ENCODE measurements at regions not wholly inside any gene's neighbourhood (a gene's known extent, or its start where the extent isn't known, plus 50 kb on each side); places are given as distances from the start of the nearest gene placed in this dataset.

DNA sequence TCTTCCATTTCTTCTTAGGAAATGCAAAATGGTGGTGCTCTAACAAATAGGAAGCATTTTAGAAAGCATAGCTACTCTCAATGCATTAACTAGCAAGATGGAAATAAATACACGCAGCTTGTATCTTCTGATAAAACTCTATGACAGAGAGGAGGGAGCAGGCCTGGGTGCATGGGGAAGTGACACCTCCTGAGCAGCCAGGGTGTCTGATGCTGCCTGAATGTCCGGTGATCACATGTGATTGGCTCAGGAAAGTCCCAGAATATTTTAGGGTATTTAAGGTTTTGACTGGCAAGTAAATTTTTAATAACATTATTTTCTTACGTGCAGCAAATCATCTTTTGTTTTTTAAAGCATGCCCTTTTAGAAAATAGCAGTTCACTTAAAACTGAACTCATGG lies 261.0 kb upstream of the KLF6 start:
- TF ChIP-seq EZH2 (IDR thresholded peaks at IDR 0.05; ENCODE audit: insufficient read depth, poor library complexity, severe bottlenecking) (no peak), EZH2phosphoT487 (IDR thresholded peaks at IDR 0.05; ENCODE audit: insufficient read depth, low read depth) (no peak)
- Histone ChIP-seq H4K20me1 (ENCODE audit: insufficient read depth) (no peaks in the 10 kb centered on the region), H3K27me3 (replicated peaks; ENCODE audit: insufficient read depth) (no peaks in the 10 kb centered on the region), H3F3A (ENCODE audit: insufficient read depth) (no peaks in the 10 kb centered on the region), H3K27ac (no peak overlapping the region), H2AFZ (no peak overlapping the region), H3K9me2 (ENCODE audit: insufficient read depth) (no peaks in the 10 kb centered on the region), H3K9me3 (ENCODE audit: low read depth) (no peaks in the 10 kb centered on the region), H3K4me1 (ENCODE audit: insufficient read depth) (no peaks in the 10 kb centered on the region), H3K79me2 (ENCODE audit: insufficient read depth) (no peaks in the 10 kb centered on the region), H3K4me3 (no peak overlapping the region), H3K9ac (no peak overlapping the region), H3K4me2 (ENCODE audit: unreplicated experiment) (no peak overlapping the region), H3K36me3 (ENCODE audit: low read depth) (no peaks in the 10 kb centered on the region)
- 95 to 100% methylated on average over 3 of the region's 3 CpGs for WGBS, 2 experiments (ENCODE audit: low coverage in 1 of 2, low lambda C conversion rate in 2 of 2, missing lambda C conversion rate in 2 of 2)
- no peak for DNase-seq
- in situ Hi-C loops (cut with MboI) = no loop called here

DNA sequence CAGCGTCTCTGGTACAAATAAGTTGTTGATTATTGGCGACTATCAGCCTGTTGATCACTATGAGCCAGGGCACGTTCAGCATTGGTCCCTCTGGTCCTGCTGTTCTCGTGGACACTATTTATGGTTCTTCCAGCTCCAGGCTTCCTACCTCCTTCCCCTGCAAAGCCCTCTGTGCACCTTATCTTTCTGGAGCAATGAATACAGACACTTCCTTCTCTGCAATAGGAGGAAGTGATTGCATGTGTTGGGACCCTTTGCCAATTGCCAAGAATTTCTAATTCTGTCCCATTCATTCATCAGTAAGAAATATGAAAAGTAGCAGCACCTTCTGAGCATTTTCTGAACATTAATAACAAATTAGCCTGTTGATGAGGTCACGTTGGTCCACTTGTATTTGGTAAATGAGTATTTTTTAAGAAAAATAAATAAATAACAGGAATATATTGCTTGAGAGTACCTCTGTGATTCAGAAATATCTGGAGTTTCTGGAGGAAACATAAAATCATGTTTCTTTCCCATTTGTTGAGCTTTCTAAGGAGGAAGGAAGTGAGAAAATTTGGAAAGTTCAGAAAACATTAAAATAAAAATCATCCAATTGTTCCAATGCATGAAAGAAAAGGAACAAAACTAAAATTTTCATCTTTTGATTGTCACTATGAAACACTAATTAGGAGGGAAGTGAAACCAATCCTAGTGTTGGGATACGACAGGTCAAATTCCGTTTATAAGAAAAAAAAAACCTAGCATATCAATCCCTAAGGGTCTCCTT lies 259.1 kb upstream of the KLF6 start:
- in situ Hi-C loops (cut with MboI) = no loop called here
- Histone ChIP-seq H3K79me2 (ENCODE audit: insufficient read depth) (no peaks in the 10 kb centered on the region), H3K9me3 (ENCODE audit: low read depth) (no peaks in the 10 kb centered on the region), H3K4me1 (ENCODE audit: insufficient read depth) (no peaks in the 10 kb centered on the region), H3K9me2 (ENCODE audit: insufficient read depth) (no peaks in the 10 kb centered on the region), H2AFZ (no peak overlapping the region), H3K4me2 (ENCODE audit: unreplicated experiment) (no peak overlapping the region), H3K27me3 (replicated peaks; ENCODE audit: insufficient read depth) (no peaks in the 10 kb centered on the region), H3K4me3 (no peak overlapping the region), H3F3A (ENCODE audit: insufficient read depth) (no peaks in the 10 kb centered on the region), H3K36me3 (ENCODE audit: low read depth) (no peaks in the 10 kb centered on the region), H3K9ac (no peak overlapping the region), H3K27ac (no peak overlapping the region), H4K20me1 (ENCODE audit: insufficient read depth) (no peaks in the 10 kb centered on the region)
- no peak for DNase-seq
- TF ChIP-seq EZH2 (IDR thresholded peaks at IDR 0.05; ENCODE audit: insufficient read depth, poor library complexity, severe bottlenecking) (no peak), EZH2phosphoT487 (IDR thresholded peaks at IDR 0.05; ENCODE audit: insufficient read depth, low read depth) (no peak)
- 85 to 87% methylated on average over 7 of the region's 7 CpGs for WGBS, 2 experiments (ENCODE audit: low coverage in 1 of 2, low lambda C conversion rate in 2 of 2, missing lambda C conversion rate in 2 of 2)

DNA sequence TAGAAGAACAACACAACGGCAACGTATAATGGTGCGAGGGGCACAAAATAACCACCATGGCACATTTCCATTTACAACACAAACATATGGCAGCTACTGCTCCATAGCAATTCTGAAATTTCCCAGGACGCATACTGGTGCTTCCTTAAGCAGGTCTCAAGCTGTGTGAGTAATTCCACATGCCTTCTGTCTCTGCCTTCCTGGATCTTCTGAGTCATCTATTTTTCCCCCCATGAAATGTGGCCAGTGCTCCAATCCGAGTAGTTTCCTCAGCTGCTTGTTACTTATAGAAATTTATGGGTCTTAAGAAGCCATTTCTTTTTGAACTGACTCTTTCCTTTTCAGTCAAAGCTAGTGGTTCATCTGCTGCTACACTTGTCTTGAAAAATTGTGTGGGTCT lies 256.6 kb upstream of the KLF6 start:
- H3K4me1 ChIP-seq (ENCODE audit: insufficient read depth) = no peaks in the 10 kb centered on the region
- no peaks in the 10 kb centered on the region for H3K9me2 ChIP-seq (ENCODE audit: insufficient read depth)
- no peaks in the 10 kb centered on the region for H3K36me3 ChIP-seq (ENCODE audit: low read depth)
- no peak for DNase-seq
- no peaks in the 10 kb centered on the region for H3K27me3 ChIP-seq (replicated peaks; ENCODE audit: insufficient read depth)
- H3K9me3 ChIP-seq (ENCODE audit: low read depth) = no peaks in the 10 kb centered on the region
- H3K4me2 ChIP-seq (ENCODE audit: unreplicated experiment) = no peak overlapping the region
- H3K79me2 ChIP-seq (ENCODE audit: insufficient read depth) = no peaks in the 10 kb centered on the region
- no peak overlapping the region for H3K4me3 ChIP-seq
- no peaks in the 10 kb centered on the region for H4K20me1 ChIP-seq (ENCODE audit: insufficient read depth)
- WGBS, 2 experiments (ENCODE audit: low coverage in 1 of 2, low lambda C conversion rate in 2 of 2, missing lambda C conversion rate in 2 of 2) = 80 to 88% methylated on average over 5 of the region's 5 CpGs
- H3K9ac ChIP-seq = no peak overlapping the region
- in situ Hi-C loops (cut with MboI) = no loop called here
- no peaks in the 10 kb centered on the region for H3F3A ChIP-seq (ENCODE audit: insufficient read depth)
- H2AFZ ChIP-seq = no peak overlapping the region
- no peak overlapping the region for H3K27ac ChIP-seq
- TF ChIP-seq EZH2phosphoT487 (IDR thresholded peaks at IDR 0.05; ENCODE audit: insufficient read depth, low read depth) (no peak), EZH2 (IDR thresholded peaks at IDR 0.05; ENCODE audit: insufficient read depth, poor library complexity, severe bottlenecking) (no peak)

DNA sequence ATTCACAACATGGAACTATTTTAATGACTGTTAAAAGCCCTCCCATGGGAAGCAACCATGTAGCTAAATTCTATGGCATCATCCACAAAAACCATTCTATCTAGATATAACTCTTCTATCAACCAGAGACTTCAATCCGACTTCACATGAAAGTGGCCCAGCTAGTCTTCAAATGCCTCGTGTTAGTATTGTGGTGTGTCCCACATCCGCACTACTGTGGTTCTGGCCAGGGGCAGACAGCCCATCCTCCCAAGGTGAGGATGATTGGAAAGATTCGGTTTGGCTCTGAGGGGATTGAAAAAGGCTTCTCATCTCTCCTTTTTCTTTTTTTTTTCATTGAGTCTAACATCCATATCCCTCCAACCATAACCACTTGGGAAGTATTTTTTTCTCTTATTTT lies 253.0 kb upstream of the KLF6 start:
- no peak for TF ChIP-seq EZH2 (IDR thresholded peaks at IDR 0.05; ENCODE audit: insufficient read depth, poor library complexity, severe bottlenecking)
- Histone ChIP-seq H3K9me3 (ENCODE audit: low read depth) (no peaks in the 10 kb centered on the region), H3F3A (ENCODE audit: insufficient read depth) (no peaks in the 10 kb centered on the region), H2AFZ (no peak overlapping the region), H3K9ac (no peak overlapping the region), H3K27ac (no peak overlapping the region), H3K9me2 (ENCODE audit: insufficient read depth) (no peaks in the 10 kb centered on the region), H3K36me3 (ENCODE audit: low read depth) (no peaks in the 10 kb centered on the region), H4K20me1 (ENCODE audit: insufficient read depth) (no peaks in the 10 kb centered on the region), H3K4me2 (ENCODE audit: unreplicated experiment) (no peak overlapping the region), H3K27me3 (replicated peaks; ENCODE audit: insufficient read depth) (no peaks in the 10 kb centered on the region), H3K79me2 (ENCODE audit: insufficient read depth) (no peaks in the 10 kb centered on the region), H3K4me3 (no peak overlapping the region), H3K4me1 (ENCODE audit: insufficient read depth) (peaks cover 12% of the 10 kb centered on the region)
- WGBS, 2 experiments (ENCODE audit: low coverage in 1 of 2, low lambda C conversion rate in 2 of 2, missing lambda C conversion rate in 2 of 2) = 94 to 98% methylated on average over 4 of the region's 4 CpGs
- no peak for DNase-seq
- in situ Hi-C loops (cut with MboI) = no loop called here
